ENCODE measurements at regions not wholly inside any gene's neighbourhood (a gene's known extent, or its start where the extent isn't known, plus 50 kb on each side); places are given as distances from the start of the nearest gene placed in this dataset.

DNA sequence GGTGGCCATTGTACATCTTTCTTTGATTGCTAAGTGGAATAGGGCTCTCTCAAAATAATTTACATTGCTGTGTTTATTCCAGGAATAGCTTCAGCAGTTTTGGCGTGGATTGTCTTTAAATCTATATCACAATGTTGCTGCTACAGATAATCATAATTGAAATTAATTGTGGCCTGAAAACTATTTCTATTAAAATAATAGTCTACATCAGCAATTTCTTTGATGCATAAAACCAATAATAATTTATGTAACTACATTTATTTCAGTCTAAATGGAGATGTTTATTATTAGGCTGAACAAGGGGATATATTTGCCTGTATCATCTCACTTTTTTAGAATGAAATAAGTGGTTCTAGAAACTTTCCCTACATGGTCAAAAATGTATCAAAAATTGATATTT lies 456.0 kb upstream of the CTNND2 start:
- TF ChIP-seq CTCF (IDR thresholded peaks at IDR 0.05) (no peak), POLR2A (IDR thresholded peaks at IDR 0.05) (no peak)
